ENCODE measurements at regions not wholly inside any gene's neighbourhood (a gene's known extent, or its start where the extent isn't known, plus 50 kb on each side); places are given as distances from the start of the nearest gene placed in this dataset.

- Histone ChIP-seq H2AFZ (no peak overlapping the region), H3K79me2 (replicated peaks; ENCODE audit: insufficient read depth) (no peaks in the 10 kb centered on the region), H3K36me3 (ENCODE audit: insufficient read depth) (no peaks in the 10 kb centered on the region), H3K4me1 (ENCODE audit: insufficient read depth) (no peaks in the 10 kb centered on the region), H3F3A (replicated peaks; ENCODE audit: low read depth) (no peaks in the 10 kb centered on the region), H3K4me2 (no peak overlapping the region), H3K4me3 (no peak overlapping the region), H3K27ac (ENCODE audit: low read depth) (no peak overlapping the region), H4K20me1 (replicated peaks; ENCODE audit: insufficient read depth) (no peaks in the 10 kb centered on the region), H3K27me3 (ENCODE audit: insufficient read depth) (no peaks in the 10 kb centered on the region), H3K9me2 (ENCODE audit: insufficient read depth) (no peaks in the 10 kb centered on the region)
- Mint-ChIP-seq H3K9me3 (no peaks in the 10 kb centered on the region), H3K27ac (no peak overlapping the region), H3K36me3 (ENCODE audit: low read depth) (no peaks in the 10 kb centered on the region), H3K4me1 (no peaks in the 10 kb centered on the region), H3K4me3 (no peak overlapping the region), H3K27me3 (ENCODE audit: insufficient read depth, low read depth, poor library complexity) (peaks cover 2% of the 10 kb centered on the region)
- no peak for ATAC-seq
- TF ChIP-seq NANOG (IDR thresholded peaks at IDR 0.05; ENCODE audit: borderline replicate concordance) (no peak), EZH2 (IDR thresholded peaks at IDR 0.05; ENCODE audit: low read depth, unreplicated experiment) (no peak), ZNF114 (CRISPR knock-in tag; IDR thresholded peaks at IDR 0.05) (no peak), POLR2AphosphoS5 (IDR thresholded peaks at IDR 0.05; ENCODE audit: low read depth) (no peak), EZH2phosphoT487 (IDR thresholded peaks at IDR 0.05; ENCODE audit: unreplicated experiment) (no peak), JUNB (IDR thresholded peaks at IDR 0.05; ENCODE audit: unreplicated experiment) (no peak), ZNF331 (CRISPR knock-in tag; IDR thresholded peaks at IDR 0.05; ENCODE audit: low read depth) (no peak), STAT1 (IDR thresholded peaks at IDR 0.05; ENCODE audit: unreplicated experiment) (no peak), ZNF462 (CRISPR knock-in tag; IDR thresholded peaks at IDR 0.05) (no peak), CTCF (conservative IDR thresholded peaks at IDR 0.05; ENCODE audit: low read depth in 2 of 2) (no peak), ETS1 (IDR thresholded peaks at IDR 0.05) (no peak), CREB1 (CRISPR knock-in tag; IDR thresholded peaks at IDR 0.05; ENCODE audit: low read depth) (no peak), REST (IDR thresholded peaks at IDR 0.05; ENCODE audit: unreplicated experiment) (no peak)
- no peak for DNase-seq (ENCODE audit: low spot score)
Observed at GRCh38 chr4:149980121-149980682, 98.0 kb upstream of the DCLK2 start.
